GM12878 (cell line): ENCODE measurements at regions not wholly inside any gene's neighbourhood (a gene's known extent, or its start where the extent isn't known, plus 50 kb on each side); places are given as distances from the start of the nearest gene placed in this dataset.

Experiments used
- ATAC-seq: fragments of 200-7000 bp; cut with Tn5 transposase; 3 replicates; pipeline ENCODE4 v1.9.1; 2020; ENCODE audit warnings: mild to moderate bottlenecking, moderate library complexity
- BruUV-seq: library from RNA; stranded (reverse); fragments of 400-500 nt; replicated peaks from 2 replicates; lab custom pipeline; 2021; lab: Mats Ljungman, UMichigan
- CTCF ChIA-PET: fragments of 300-600 bp; sonication (Branson Sonifier 250); formaldehyde crosslinking; extraction: SDS; loops from one replicate; lab custom pipeline; 2021; ENCODE audit warnings: inconsistent platforms; lab: Yijun Ruan, JAX
- POLR2A ChIA-PET: fragments of 350-600 bp; formaldehyde crosslinking; extraction: SDS; loops from one replicate; lab custom pipeline; 2021; ENCODE audit warnings: inconsistent platforms; lab: Charles Lee
- RAD21 ChIA-PET: fragments of 300-600 bp; sonication (Branson Sonifier 250); formaldehyde crosslinking; loops from one replicate; lab custom pipeline; 2023; ENCODE audit warnings: antibody characterized with exemption; ENCODE audit not compliant: unreplicated experiment; lab: Charles Lee
- SMC1A ChIA-PET: fragments of 300-600 bp; sonication (Branson Sonifier 250); formaldehyde crosslinking; loops from one replicate; lab custom pipeline; 2023; ENCODE audit not compliant: unreplicated experiment, uncharacterized antibody; lab: Charles Lee
- DNase-seq: peaks from one replicate; pipeline ENCODE4 v3.0.0-alpha.2; 2011; ENCODE audit warnings: low read depth, low spot score
- FAIRE-seq: peaks from 3 replicates; lab custom pipeline; 2011; peaks lifted over from hg19 to GRCh38; lab: Jason Lieb, UNC
- H2AFZ ChIP-seq: 2 replicates; pipeline ENCODE4 v1.6.0; 2011; ENCODE audit warnings: low read depth, low read length, control low read depth; ENCODE audit not compliant: control insufficient read depth
- H3K27ac ChIP-seq: 2 replicates; pipeline ENCODE4 v1.5.1; 2011; ENCODE audit warnings: control low read depth; ENCODE audit not compliant: control insufficient read depth, insufficient read depth
- H3K27me3 ChIP-seq, 2 experiments: replicated peaks in 1 of 2; 2 replicates each; pipeline versions ENCODE4 v1.6.0 to v1.6.1; 2011; ENCODE audit warnings: low read length in 1 of 2; ENCODE audit not compliant: control insufficient read depth in 2 of 2, insufficient read depth in 2 of 2
- H3K36me3 ChIP-seq, 2 experiments: 2 replicates each; pipeline ENCODE4 v1.5.1; 2011; ENCODE audit warnings: low read length in 1 of 2; ENCODE audit not compliant: control insufficient read depth in 2 of 2, insufficient read depth in 2 of 2
- H3K4me1 ChIP-seq: 2 replicates; pipeline ENCODE4 v1.6.1; 2011; ENCODE audit warnings: mild to moderate bottlenecking, low read length, moderate library complexity, mixed read lengths; ENCODE audit not compliant: control insufficient read depth, insufficient read depth
- H3K4me2 ChIP-seq: 2 replicates; pipeline ENCODE4 v1.6.0; 2011; ENCODE audit warnings: control low read depth; ENCODE audit not compliant: control insufficient read depth, insufficient read depth
- H3K4me3 ChIP-seq: fragments of 200-600 bp; sonication (generic); 2 replicates; pipeline ENCODE4 v1.5.1; 2016
- H3K79me2 ChIP-seq: 2 replicates; pipeline ENCODE4 v1.6.0; 2011; ENCODE audit warnings: low read length; ENCODE audit not compliant: control insufficient read depth, insufficient read depth
- H3K9ac ChIP-seq: 2 replicates; pipeline ENCODE4 v1.8.0; 2011; ENCODE audit warnings: low read length, control low read depth, mixed read lengths; ENCODE audit not compliant: control insufficient read depth, insufficient read depth
- H3K9me3 ChIP-seq: replicated peaks from 3 replicates; pipeline ENCODE4 v1.5.1; 2011; ENCODE audit warnings: mild to moderate bottlenecking, low read length; ENCODE audit not compliant: control insufficient read depth, insufficient read depth
- H4K20me1 ChIP-seq: 2 replicates; pipeline ENCODE4 v1.6.0; 2011; ENCODE audit not compliant: control insufficient read depth, insufficient read depth
- ASH2L ChIP-seq: fragments of 300-600, 200-600 bp; sonication (generic); IDR thresholded peaks from 2 replicates; pipeline ENCODE4 v1.6.1; 2017; ENCODE audit warnings: low read depth, mild to moderate bottlenecking, borderline replicate concordance
- CBX5 ChIP-seq: sonication (generic); IDR thresholded peaks from 2 replicates; pipeline ENCODE4 v1.6.1; 2016; ENCODE audit warnings: low read depth, moderate library complexity, mild to moderate bottlenecking, inconsistent platforms
- FOXK2 ChIP-seq: fragments of 450-650 bp; IDR thresholded peaks from 2 replicates; pipeline ENCODE4 v1.6.1; 2017; ENCODE audit warnings: mild to moderate bottlenecking, moderate library complexity
- GATAD2B ChIP-seq: fragments of 450-650 bp; conservative IDR thresholded peaks from 2 replicates; pipeline ENCODE4 v1.6.1; 2017; ENCODE audit warnings: low read depth, mild to moderate bottlenecking, moderate library complexity
- JUND ChIP-seq: IDR thresholded peaks from 2 replicates; pipeline ENCODE4 v1.6.1; 2012; ENCODE audit warnings: low read depth, mild to moderate bottlenecking, low read length, improper control_type of control experiment, moderate library complexity
- MXI1 ChIP-seq: fragments of 150-350 bp; IDR thresholded peaks from 2 replicates; pipeline ENCODE4 v1.6.1; 2011; ENCODE audit warnings: low read depth, mild to moderate bottlenecking, inconsistent platforms, low read length, improper control_type of control experiment
- MYB ChIP-seq: fragments of 150-350 bp; IDR thresholded peaks from 2 replicates; pipeline ENCODE4 v1.6.1; 2014; ENCODE audit warnings: mild to moderate bottlenecking, low read depth, low read length, borderline replicate concordance
- PAX5 ChIP-seq: IDR thresholded peaks from 2 replicates; pipeline ENCODE4 v1.6.1; 2011; ENCODE audit warnings: low read depth, low read length, borderline replicate concordance
- RBBP5 ChIP-seq: fragments of 200-600 bp; sonication (generic); conservative IDR thresholded peaks from 2 replicates; pipeline ENCODE4 v1.6.1; 2016
- TCF3 ChIP-seq: IDR thresholded peaks from 2 replicates; pipeline ENCODE4 v1.6.1; 2012; ENCODE audit warnings: low read depth, mild to moderate bottlenecking, low read length, borderline replicate concordance; ENCODE audit not compliant: insufficient read depth
- YBX1 ChIP-seq: fragments of 450-650 bp; IDR thresholded peaks from 2 replicates; pipeline ENCODE4 v1.6.1; 2016; ENCODE audit warnings: antibody characterized with exemption
- ZNF384 ChIP-seq: IDR thresholded peaks from 2 replicates; pipeline ENCODE4 v1.6.1; 2012; ENCODE audit warnings: low read depth, mild to moderate bottlenecking, low read length, improper control_type of control experiment, borderline replicate concordance
- WGBS: methylation state at CpG from one replicate; pipeline ENCODE4 v1.1.6; 2016; ENCODE audit warnings: low lambda C conversion rate; ENCODE audit not compliant: insufficient replicate concordance, insufficient coverage; ENCODE audit errors: missing lambda C conversion rate; 5-methylcytosine and 5-hydroxymethylcytosine counted together
- in situ Hi-C: fragments of 300-500 bp; cut with MboI; formaldehyde crosslinking; loops from 9 replicates; pipeline ENCODE4 v1.14.3; 2018; ENCODE audit warnings: mixed read lengths
- intact Hi-C: fragments of 100-400 bp; cut with micrococcal nuclease; formaldehyde crosslinking; loops from one replicate; pipeline ENCODE4 v1.14.2; 2022; ENCODE audit not compliant: unreplicated experiment
- TF ChIP-seq, protein P1 (sequence below): fragments of 450-650 bp; IDR thresholded peaks from 2 replicates; pipeline ENCODE4 v1.6.1; 2018; ENCODE audit warnings: borderline replicate concordance, mild to moderate bottlenecking; ENCODE audit not compliant: partially characterized antibody
- TF ChIP-seq, protein P2 (sequence below): fragments of 450-650 bp; IDR thresholded peaks from 2 replicates; pipeline ENCODE4 v1.6.1; 2017; ENCODE audit warnings: low read depth, mild to moderate bottlenecking, moderate library complexity

DNA sequence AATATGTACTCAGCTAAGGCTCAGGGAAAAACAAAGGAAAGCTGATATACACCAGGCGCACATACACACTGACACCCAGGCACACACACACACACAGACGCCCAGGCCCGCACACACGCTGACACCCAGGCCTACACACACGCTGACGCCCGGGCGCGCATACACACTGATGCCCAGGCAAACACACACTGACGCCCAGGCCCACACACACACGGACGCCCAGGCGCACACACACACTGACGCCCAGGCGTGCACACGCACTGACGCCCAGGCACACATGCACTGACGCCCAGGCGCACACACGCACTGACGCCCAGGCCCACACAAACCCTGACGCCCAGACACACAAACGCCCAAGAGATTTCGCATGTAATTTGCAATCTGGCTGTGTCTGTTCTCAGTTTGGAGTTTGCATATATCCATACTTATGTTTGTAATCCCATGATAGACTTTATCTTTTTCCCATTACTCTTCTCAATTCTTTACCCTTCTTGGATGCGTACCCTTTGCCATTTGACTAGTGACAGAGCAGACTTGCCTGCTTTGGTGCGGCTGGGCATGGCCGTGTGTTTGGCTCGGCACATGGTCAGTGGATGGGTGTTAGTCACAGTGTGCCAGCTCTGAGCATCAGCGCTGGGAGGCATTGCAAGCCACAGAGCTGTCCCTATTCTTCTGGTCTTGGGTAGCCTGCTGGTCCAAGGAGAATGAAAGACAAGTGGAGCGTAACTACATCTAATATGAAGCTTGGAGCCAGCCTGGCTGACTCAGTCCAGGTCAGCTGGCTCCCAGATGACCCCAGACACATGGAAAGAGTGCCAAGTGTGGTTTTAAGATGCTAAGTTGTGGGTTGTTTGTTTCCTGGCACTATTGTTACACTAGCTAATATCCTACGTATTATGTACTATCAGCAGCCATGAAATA is 632.4 kb upstream of the ZFP42 start:
- ChIA-PET CTCF (no interaction called here), SMC1A (no interaction called here), POLR2A (no interaction called here), RAD21 (no interaction called here)
- no peaks in the 10 kb centered on the region for H4K20me1 ChIP-seq
- no peak for FAIRE-seq
- H3K9ac ChIP-seq = no peak overlapping the region
- H3K36me3 ChIP-seq = no peaks in the 10 kb centered on the region
- no peak for ATAC-seq
- H3K9me3 ChIP-seq = no peaks in the 10 kb centered on the region
- in situ Hi-C loops = no loop called here
- TF ChIP-seq MYB = no peak
- no peak overlapping the region for H3K27ac ChIP-seq
- intact Hi-C loops = no loop called here
- H3K79me2 ChIP-seq = no peaks in the 10 kb centered on the region
- H3K4me1 ChIP-seq = no peaks in the 10 kb centered on the region
- no TSS peak for BruUV-seq
- 58% methylated on average over 24 of the region's 31 CpGs for whole genome bisulfite sequencing
- no peak overlapping the region for H3K4me3 ChIP-seq
- H3K27me3 ChIP-seq = no peaks in the 10 kb centered on the region
- no peak overlapping the region for H3K4me2 ChIP-seq
- DNase-seq = no peak
- no peak overlapping the region for H2AFZ ChIP-seq

DNA sequence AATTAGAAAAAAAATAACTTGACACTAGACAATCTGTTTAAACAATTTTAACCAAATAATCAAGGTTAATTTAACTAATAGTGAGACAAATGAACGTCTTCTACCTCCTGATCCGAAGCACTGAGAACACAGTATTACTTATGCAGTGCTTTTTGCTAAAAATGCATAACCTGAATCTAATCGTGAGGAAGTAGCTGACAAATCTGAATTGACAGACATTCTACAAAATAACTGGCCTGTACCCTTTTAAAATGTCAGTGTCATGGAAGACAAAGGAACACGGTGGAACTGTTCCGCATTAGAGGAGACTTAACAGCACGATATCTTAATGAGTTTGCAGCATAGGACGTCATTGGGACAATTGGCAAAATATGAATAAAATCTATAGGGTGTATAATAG is 631.2 kb upstream of the ZFP42 start:
- Histone ChIP-seq H3K79me2 (no peaks in the 10 kb centered on the region), H3K4me3 (no peak overlapping the region), H3K27me3 (no peaks in the 10 kb centered on the region), H3K36me3 (no peaks in the 10 kb centered on the region), H2AFZ (no peak overlapping the region), H3K27ac (no peak overlapping the region), H3K4me2 (no peak overlapping the region), H4K20me1 (no peaks in the 10 kb centered on the region), H3K4me1 (no peaks in the 10 kb centered on the region), H3K9me3 (no peaks in the 10 kb centered on the region), H3K9ac (no peak overlapping the region)
- BruUV-seq = no TSS peak
- ChIA-PET CTCF (no interaction called here), SMC1A (interaction anchor here (1.2 kb wide), 1 partner anchor 15 kb away, joined by 3 read pairs; no protein-coding TSS in a partner anchor), RAD21 (no interaction called here), POLR2A (no interaction called here)
- intact Hi-C loops = no loop called here
- in situ Hi-C loops = no loop called here
- WGBS = 17% methylated on average over 7 of the region's 7 CpGs
- no peak for ATAC-seq
- FAIRE-seq = no peak
- DNase-seq = no peak
- no peak for TF ChIP-seq GATAD2B
- no peak for TF ChIP-seq PAX5
- TF ChIP-seq YBX1 = no peak
- no peak for TF ChIP-seq RBBP5
- no peak for TF ChIP-seq CBX5
- TF ChIP-seq FOXK2 = no peak
- TF ChIP-seq JUND = no peak
- no peak for TF ChIP-seq ASH2L
- TF ChIP-seq ZNF384 = no peak
- TF ChIP-seq TCF3 = no peak
- TF ChIP-seq, protein P1, sequence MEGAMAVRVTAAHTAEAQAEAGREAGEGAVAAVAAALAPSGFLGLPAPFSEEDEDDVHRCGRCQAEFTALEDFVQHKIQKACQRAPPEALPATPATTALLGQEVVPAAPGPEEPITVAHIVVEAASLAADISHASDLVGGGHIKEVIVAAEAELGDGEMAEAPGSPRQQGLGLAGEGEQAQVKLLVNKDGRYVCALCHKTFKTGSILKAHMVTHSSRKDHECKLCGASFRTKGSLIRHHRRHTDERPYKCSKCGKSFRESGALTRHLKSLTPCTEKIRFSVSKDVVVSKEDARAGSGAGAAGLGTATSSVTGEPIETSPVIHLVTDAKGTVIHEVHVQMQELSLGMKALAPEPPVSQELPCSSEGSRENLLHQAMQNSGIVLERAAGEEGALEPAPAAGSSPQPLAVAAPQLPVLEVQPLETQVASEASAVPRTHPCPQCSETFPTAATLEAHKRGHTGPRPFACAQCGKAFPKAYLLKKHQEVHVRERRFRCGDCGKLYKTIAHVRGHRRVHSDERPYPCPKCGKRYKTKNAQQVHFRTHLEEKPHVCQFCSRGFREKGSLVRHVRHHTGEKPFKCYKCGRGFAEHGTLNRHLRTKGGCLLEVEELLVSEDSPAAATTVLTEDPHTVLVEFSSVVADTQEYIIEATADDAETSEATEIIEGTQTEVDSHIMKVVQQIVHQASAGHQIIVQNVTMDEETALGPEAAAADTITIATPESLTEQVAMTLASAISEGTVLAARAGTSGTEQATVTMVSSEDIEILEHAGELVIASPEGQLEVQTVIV = no peak
- TF ChIP-seq, protein P2, sequence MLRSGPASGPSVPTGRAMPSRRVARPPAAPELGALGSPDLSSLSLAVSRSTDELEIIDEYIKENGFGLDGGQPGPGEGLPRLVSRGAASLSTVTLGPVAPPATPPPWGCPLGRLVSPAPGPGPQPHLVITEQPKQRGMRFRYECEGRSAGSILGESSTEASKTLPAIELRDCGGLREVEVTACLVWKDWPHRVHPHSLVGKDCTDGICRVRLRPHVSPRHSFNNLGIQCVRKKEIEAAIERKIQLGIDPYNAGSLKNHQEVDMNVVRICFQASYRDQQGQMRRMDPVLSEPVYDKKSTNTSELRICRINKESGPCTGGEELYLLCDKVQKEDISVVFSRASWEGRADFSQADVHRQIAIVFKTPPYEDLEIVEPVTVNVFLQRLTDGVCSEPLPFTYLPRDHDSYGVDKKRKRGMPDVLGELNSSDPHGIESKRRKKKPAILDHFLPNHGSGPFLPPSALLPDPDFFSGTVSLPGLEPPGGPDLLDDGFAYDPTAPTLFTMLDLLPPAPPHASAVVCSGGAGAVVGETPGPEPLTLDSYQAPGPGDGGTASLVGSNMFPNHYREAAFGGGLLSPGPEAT = no peak
- no peak for TF ChIP-seq MXI1
